GM12878 (cell line): ENCODE measurements at regions not wholly inside any gene's neighbourhood (a gene's known extent, or its start where the extent isn't known, plus 50 kb on each side); places are given as distances from the start of the nearest gene placed in this dataset.

Experiments
- EZH2 ChIP-seq: IDR thresholded peaks from 2 replicates; pipeline ENCODE4 v1.6.1; 2012; ENCODE audit warnings: low read depth, mild to moderate bottlenecking, control low read depth, inconsistent platforms, low read length, borderline replicate concordance; ENCODE audit not compliant: control insufficient read depth
- SMC3 ChIP-seq: IDR thresholded peaks from 2 replicates; pipeline ENCODE4 v1.6.1; 2011; ENCODE audit warnings: low read length, improper control_type of control experiment, borderline replicate concordance

DNA sequence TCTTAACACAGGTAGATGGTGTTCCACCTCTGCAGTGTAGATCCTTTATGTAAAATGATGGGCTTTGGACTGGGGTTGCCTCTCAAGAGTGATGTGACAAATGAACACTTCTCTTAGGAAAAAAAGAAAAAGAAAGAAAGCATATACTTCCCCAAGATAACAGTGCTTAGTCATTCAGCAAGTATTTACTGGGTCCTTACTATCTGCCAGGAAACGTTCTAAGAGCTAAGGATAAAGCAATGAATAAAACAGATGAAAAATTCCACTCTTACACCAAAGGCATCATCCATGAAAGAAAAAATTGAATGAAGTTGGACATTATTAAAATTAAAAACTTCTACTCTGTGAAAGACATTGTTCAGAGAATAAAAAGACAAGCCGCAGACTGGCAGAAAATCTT, 177.3 kb downstream of the C7orf25 start:
- no peak for TF ChIP-seq SMC3
- no peak for TF ChIP-seq EZH2
